Vagina (tissue), 2 donors: ENCODE measurements at regions not wholly inside any gene's neighbourhood (a gene's known extent, or its start where the extent isn't known, plus 50 kb on each side); places are given as distances from the start of the nearest gene placed in this dataset.
A peak's percentile ranks its signal among the peaks of the same experiment; 100 is the strongest.

Source experiments
- DNase-seq, 2 donors: peaks; one replicate each; pipeline ENCODE4 v3.0.0-alpha.2; 2017; ENCODE audit errors: extremely low spot score in 2 of 2
- H3K27ac ChIP-seq: fragments of 200-600 bp; sonication (generic); one replicate; pipeline ENCODE4 v1.5.1; 2019
- H3K27me3 ChIP-seq: fragments of 200-600 bp; sonication (generic); one replicate; pipeline ENCODE4 v1.5.1; 2019
- H3K36me3 ChIP-seq, 2 donors: fragments of 200-600 bp; sonication (generic); one replicate each; pipeline ENCODE4 v1.5.1; 2017 to 2019
- H3K4me1 ChIP-seq: fragments of 200-600 bp; sonication (generic); one replicate; pipeline ENCODE4 v1.5.1; 2019
- H3K4me3 ChIP-seq, 2 donors: fragments of 200-600 bp; sonication (generic); 1 replicate in 1 of 2; 2 replicates in 1 of 2; pipeline ENCODE4 v1.5.1; 2016 to 2019
- H3K9me3 ChIP-seq: fragments of 200-600 bp; sonication (generic); one replicate; pipeline ENCODE4 v1.5.1; 2019
- CTCF ChIP-seq, 3 experiments: fragments of 450-650 bp in 2 of 3; fragments of 200-600 bp in 1 of 3; sonication (generic) in 1 of 3; IDR thresholded peaks; one replicate each; pipeline ENCODE4 v1.5.1; 2017 to 2019; ENCODE audit warnings: antibody characterized with exemption in 3 of 3, mild to moderate bottlenecking in 2 of 3, moderate library complexity in 2 of 3
- POLR2A ChIP-seq, 2 donors: fragments of 450-650 bp; IDR thresholded peaks; one replicate each; pipeline ENCODE4 v1.6.1; 2017; ENCODE audit warnings: antibody characterized with exemption in 2 of 2, mild to moderate bottlenecking in 2 of 2, moderate library complexity in 2 of 2
- POLR2AphosphoS5 ChIP-seq, 2 donors: sonication (generic); formaldehyde crosslinking; IDR thresholded peaks; one replicate each; pipeline ENCODE4 v1.9.0; 2017; ENCODE audit warnings: antibody characterized with exemption in 2 of 2, mild to moderate bottlenecking in 2 of 2, low read depth in 1 of 2; ENCODE audit not compliant: insufficient read depth in 1 of 2
- intact Hi-C: fragments of 100-400 bp; cut with DNase I; formaldehyde crosslinking; loops from one replicate; pipeline ENCODE4 v1.15.1; 2023

- Histone ChIP-seq H3K9me3 (no peaks in the 10 kb centered on the region), H3K27me3 (no peaks in the 10 kb centered on the region), H3K4me3 (no peak overlapping the region), H3K36me3 (no peaks in the 10 kb centered on the region), H3K27ac (no peak overlapping the region), H3K4me1 (peaks cover 16% of the 10 kb centered on the region)
- intact Hi-C loops = no loop called here
- peak in 1 of 2 donors; percentile 27 for DNase-seq
- TF ChIP-seq POLR2AphosphoS5 (IDR thresholded peaks at IDR 0.05; ENCODE audit: insufficient read depth in 1 of 2, low read depth in 1 of 2) (no peak), POLR2A (IDR thresholded peaks at IDR 0.05) (no peak), CTCF (IDR thresholded peaks at IDR 0.05) (no peak)
Observed at GRCh38 chr20:19022791-19023448, 189.5 kb upstream of the SLC24A3 start.

- Histone ChIP-seq H3K4me3 (no peak overlapping the region), H3K27ac (no peak overlapping the region), H3K27me3 (no peaks in the 10 kb centered on the region), H3K4me1 (peaks cover 16% of the 10 kb centered on the region), H3K9me3 (no peaks in the 10 kb centered on the region), H3K36me3 (no peaks in the 10 kb centered on the region)
- TF ChIP-seq POLR2A (IDR thresholded peaks at IDR 0.05) = no peak
- no peak for TF ChIP-seq POLR2AphosphoS5 (IDR thresholded peaks at IDR 0.05; ENCODE audit: insufficient read depth in 1 of 2, low read depth in 1 of 2)
- TF ChIP-seq CTCF (IDR thresholded peaks at IDR 0.05) = no peak
- intact Hi-C loops = no loop called here
- DNase-seq = peak in 1 of 2 donors; percentile 56
Observed at GRCh38 chr20:19024296-19025035, 188.0 kb upstream of the SLC24A3 start.

- H3K36me3 ChIP-seq = no peaks in the 10 kb centered on the region
- intact Hi-C loops = no loop called here
- no peak for TF ChIP-seq POLR2A (IDR thresholded peaks at IDR 0.05)
- no peak for TF ChIP-seq CTCF (IDR thresholded peaks at IDR 0.05)
- TF ChIP-seq POLR2AphosphoS5 (IDR thresholded peaks at IDR 0.05; ENCODE audit: insufficient read depth in 1 of 2, low read depth in 1 of 2) = no peak
- peak; percentile 76 to 87 for DNase-seq
- no peak overlapping the region for H3K27ac ChIP-seq
- H3K4me3 ChIP-seq = no peak overlapping the region
- H3K9me3 ChIP-seq = no peaks in the 10 kb centered on the region
- H3K4me1 ChIP-seq = peaks cover 16% of the 10 kb centered on the region
- H3K27me3 ChIP-seq = no peaks in the 10 kb centered on the region
Observed at GRCh38 chr20:19025430-19026120, 186.9 kb upstream of the SLC24A3 start.

- Histone ChIP-seq H3K27me3 (no peaks in the 10 kb centered on the region), H3K27ac (no peak overlapping the region), H3K9me3 (no peaks in the 10 kb centered on the region), H3K36me3 (no peaks in the 10 kb centered on the region), H3K4me3 (no peak overlapping the region), H3K4me1 (peaks cover 16% of the 10 kb centered on the region)
- TF ChIP-seq POLR2AphosphoS5 (IDR thresholded peaks at IDR 0.05; ENCODE audit: insufficient read depth in 1 of 2, low read depth in 1 of 2) (peak in 1 of 2 donors; percentile 39), CTCF (IDR thresholded peaks at IDR 0.05) (no peak), POLR2A (IDR thresholded peaks at IDR 0.05) (no peak)
- intact Hi-C loops = no loop called here
- peak; percentile 49 to 74 for DNase-seq
Observed at GRCh38 chr20:19026121-19026878, 186.1 kb upstream of the SLC24A3 start.
